Neural cell (in vitro differentiated cells): ENCODE measurements at regions not wholly inside any gene's neighbourhood (a gene's known extent, or its start where the extent isn't known, plus 50 kb on each side); places are given as distances from the start of the nearest gene placed in this dataset.

Experiments used
- H2AFZ ChIP-seq: fragments of 200-600, 300-800 bp; sonication (generic), shearing (Covaris generic); 2 replicates; pipeline ENCODE4 v1.6.0; 2014; ENCODE audit warnings: low read depth, mild to moderate bottlenecking, antibody characterized with exemption, low read length, moderate library complexity
- H3F3A ChIP-seq: fragments of 200-600 bp; shearing (Covaris generic); 2 replicates; pipeline ENCODE4 v1.6.1; 2016; ENCODE audit warnings: mild to moderate bottlenecking, moderate library complexity, mixed read lengths, antibody characterized with exemption, low read length; ENCODE audit not compliant: insufficient read depth, poor library complexity, severe bottlenecking
- H3K27ac ChIP-seq: fragments of 200-600, 300-800 bp; sonication (generic), shearing (Covaris generic); 2 replicates; pipeline ENCODE4 v1.5.1; 2014; ENCODE audit warnings: mild to moderate bottlenecking, low read length, moderate library complexity
- H3K27me3 ChIP-seq: fragments of 300-800, 200-600 bp; sonication (generic), shearing (Covaris generic); 2 replicates; pipeline ENCODE4 v1.6.0; 2014; ENCODE audit warnings: mild to moderate bottlenecking, low read depth, low read length, moderate library complexity; ENCODE audit not compliant: insufficient read depth
- H3K36me3 ChIP-seq: fragments of 300-800, 200-600 bp; sonication (generic), shearing (Covaris generic); 2 replicates; pipeline ENCODE4 v1.5.1; 2014; ENCODE audit warnings: mild to moderate bottlenecking, antibody characterized with exemption, low read length, moderate library complexity; ENCODE audit not compliant: insufficient read depth
- H3K4me2 ChIP-seq: fragments of 300-800, 200-600 bp; sonication (generic), shearing (Covaris generic); 2 replicates; pipeline ENCODE4 v1.6.0; 2014; ENCODE audit warnings: mild to moderate bottlenecking, low read length
- H3K4me3 ChIP-seq: fragments of 300-800, 200-600 bp; sonication (generic), shearing (Covaris generic); 2 replicates; pipeline ENCODE4 v1.5.1; 2014; ENCODE audit warnings: mild to moderate bottlenecking, low read length, moderate library complexity
- H3K79me2 ChIP-seq: fragments of 200-600 bp; shearing (Covaris generic); replicated peaks from 2 replicates; pipeline ENCODE4 v1.6.0; 2014; ENCODE audit warnings: mild to moderate bottlenecking, low read length, moderate library complexity; ENCODE audit not compliant: insufficient read depth
- H3K9ac ChIP-seq: fragments of 300-800, 200-600 bp; sonication (generic), shearing (Covaris generic); 2 replicates; pipeline ENCODE4 v1.6.1; 2016; ENCODE audit warnings: mild to moderate bottlenecking, low read length, mixed read lengths
- H3K9me2 ChIP-seq: fragments of 200-600 bp; shearing (Covaris generic); 2 replicates; pipeline ENCODE4 v1.6.1; 2016; ENCODE audit warnings: mild to moderate bottlenecking, low read length, mixed read lengths; ENCODE audit not compliant: insufficient read depth
- H3K9me3 ChIP-seq: fragments of 200-600, 300-800 bp; sonication (generic), shearing (Covaris generic); 2 replicates; pipeline ENCODE4 v1.6.1; 2016; ENCODE audit warnings: mild to moderate bottlenecking, mixed run types, low read length, moderate library complexity, mixed read lengths
- H4K20me1 ChIP-seq: fragments of 200-600 bp; shearing (Covaris generic); 2 replicates; pipeline ENCODE4 v1.6.1; 2016; ENCODE audit warnings: mild to moderate bottlenecking, mixed run types; ENCODE audit not compliant: insufficient read depth
- CTCF ChIP-seq: fragments of 450-650 bp; IDR thresholded peaks from 2 replicates; pipeline ENCODE4 v1.5.1; 2014; ENCODE audit warnings: antibody characterized with exemption, mild to moderate bottlenecking, moderate library complexity; ENCODE audit not compliant: poor library complexity, severe bottlenecking
- EP300 ChIP-seq: fragments of 450-650 bp; conservative IDR thresholded peaks from 2 replicates; pipeline ENCODE4 v1.6.1; 2014; ENCODE audit warnings: antibody characterized with exemption, mild to moderate bottlenecking, moderate library complexity; ENCODE audit not compliant: poor library complexity, severe bottlenecking
- EZH2 ChIP-seq: fragments of 200-600, 300-800 bp; shearing (Covaris generic), sonication (generic); IDR thresholded peaks from 2 replicates; pipeline ENCODE4 v1.6.1; 2014; ENCODE audit warnings: antibody characterized with exemption, low read length, borderline replicate concordance, mild to moderate bottlenecking; ENCODE audit not compliant: insufficient read depth, poor library complexity, severe bottlenecking
- MXI1 ChIP-seq: fragments of 450-650 bp; conservative IDR thresholded peaks from 2 replicates; pipeline ENCODE4 v1.6.1; 2014; ENCODE audit warnings: antibody characterized with exemption, mild to moderate bottlenecking; ENCODE audit not compliant: poor library complexity, severe bottlenecking
- POLR2AphosphoS5 ChIP-seq: IDR thresholded peaks from 2 replicates; pipeline ENCODE4 v1.6.1; 2012
- RAD21 ChIP-seq: fragments of 450-650 bp; conservative IDR thresholded peaks from 2 replicates; pipeline ENCODE4 v1.6.1; 2014; ENCODE audit warnings: antibody characterized with exemption, mild to moderate bottlenecking, moderate library complexity
- REST ChIP-seq: IDR thresholded peaks from 2 replicates; pipeline ENCODE4 v1.6.1; 2012; ENCODE audit warnings: borderline replicate concordance
- SMC3 ChIP-seq: fragments of 450-650 bp; conservative IDR thresholded peaks from 2 replicates; pipeline ENCODE4 v1.6.1; 2014; ENCODE audit warnings: antibody characterized with exemption, mild to moderate bottlenecking, moderate library complexity; ENCODE audit not compliant: poor library complexity
- TAF1 ChIP-seq: IDR thresholded peaks from 2 replicates; pipeline ENCODE4 v1.6.1; 2012; ENCODE audit warnings: low read depth

- Histone ChIP-seq H3K9me2 (no peaks in the 10 kb centered on the region), H3K79me2 (no peaks in the 10 kb centered on the region), H3F3A (no peaks in the 10 kb centered on the region), H3K27ac (no peak overlapping the region), H3K27me3 (no peaks in the 10 kb centered on the region), H2AFZ (no peak overlapping the region), H3K36me3 (no peaks in the 10 kb centered on the region), H3K9me3 (no peaks in the 10 kb centered on the region), H3K4me2 (no peak overlapping the region), H4K20me1 (no peaks in the 10 kb centered on the region), H3K9ac (no peak overlapping the region), H3K4me3 (no peak overlapping the region)
- TF ChIP-seq CTCF: no peak
- no peak for TF ChIP-seq REST
- TF ChIP-seq RAD21: no peak
- no peak for TF ChIP-seq EP300
- no peak for TF ChIP-seq SMC3
- TF ChIP-seq TAF1: no peak
- TF ChIP-seq EZH2: no peak
- no peak for TF ChIP-seq MXI1
- TF ChIP-seq POLR2AphosphoS5: no peak
Measured at GRCh38 chr4:179867300-179867878, 2375.8 kb upstream of the TENM3 start.

- no peaks in the 10 kb centered on the region for H3K36me3 ChIP-seq
- no peak overlapping the region for H3K9ac ChIP-seq
- no peak overlapping the region for H3K4me2 ChIP-seq
- no peaks in the 10 kb centered on the region for H3K79me2 ChIP-seq
- H4K20me1 ChIP-seq: no peaks in the 10 kb centered on the region
- H3K4me3 ChIP-seq: no peak overlapping the region
- no peaks in the 10 kb centered on the region for H3K9me2 ChIP-seq
- no peak for TF ChIP-seq MXI1
- no peak for TF ChIP-seq POLR2AphosphoS5
- no peak for TF ChIP-seq CTCF
- TF ChIP-seq RAD21: no peak
- TF ChIP-seq EP300: no peak
- TF ChIP-seq SMC3: no peak
- TF ChIP-seq TAF1: no peak
- TF ChIP-seq EZH2: no peak
- H3K9me3 ChIP-seq: no peaks in the 10 kb centered on the region
- no peak overlapping the region for H2AFZ ChIP-seq
- no peak overlapping the region for H3K27ac ChIP-seq
- H3F3A ChIP-seq: no peaks in the 10 kb centered on the region
- no peaks in the 10 kb centered on the region for H3K27me3 ChIP-seq
Measured at GRCh38 chr4:179871726-179872125, 2371.5 kb upstream of the TENM3 start.
